K562 (cell line): ENCODE measurements at regions not wholly inside any gene's neighbourhood (a gene's known extent, or its start where the extent isn't known, plus 50 kb on each side); places are given as distances from the start of the nearest gene placed in this dataset.

Experiments used
- ATAC-seq: fragments of 200-7000 bp; cut with Tn5 transposase; 3 replicates; pipeline ENCODE4 v1.9.1; 2020; ENCODE audit warnings: moderate library complexity
- BruUV-seq: library from RNA; stranded (reverse); fragments of 400-500 nt; replicated peaks from 2 replicates; lab custom pipeline; 2021; lab: Mats Ljungman, UMichigan
- CTCF ChIA-PET: fragments of 300-600 bp; formaldehyde crosslinking; extraction: SDS; loops from one replicate; lab custom pipeline; 2021; ENCODE audit warnings: low intra/inter-chr PET ratio; lab: Yijun Ruan, JAX
- POLR2A ChIA-PET: fragments of 300-600, 350-650 bp; sonication (Branson Sonifier 250); formaldehyde crosslinking; extraction: SDS; loops from one replicate; lab custom pipeline; 2021; ENCODE audit warnings: antibody characterized with exemption, inconsistent platforms; lab: Yijun Ruan, JAX
- DNase-seq, 4 experiments: peaks; one replicate each; pipeline versions ENCODE4 v3.0.0 to v3.0.0-alpha.2; 2011 to 2018; ENCODE audit warnings: low spot score in 3 of 4, mixed read lengths in 3 of 4; ENCODE audit errors: extremely low read depth in 1 of 4
- FAIRE-seq: peaks from 2 replicates; lab custom pipeline; 2011; peaks lifted over from hg19 to GRCh38; lab: Jason Lieb, UNC
- H2AFZ ChIP-seq: 2 replicates; pipeline ENCODE4 v1.6.0; 2011; ENCODE audit warnings: low read depth, low read length, control low read depth, inconsistent platforms
- H3K27ac ChIP-seq: fragments of 200-600 bp; 3 replicates; pipeline ENCODE4 v1.8.0; 2011; ENCODE audit warnings: low read depth, mild to moderate bottlenecking, control low read depth, inconsistent platforms, low read length, moderate library complexity, mixed read lengths; ENCODE audit errors: extremely low read depth
- H3K27me3 ChIP-seq, 2 experiments: fragments of 300-600 bp in 1 of 2; 2 replicates in 1 of 2; 3 replicates in 1 of 2; pipeline versions ENCODE4 v1.6.0 to v1.8.0; 2011; ENCODE audit warnings: inconsistent platforms in 2 of 2, low read length in 2 of 2, mild to moderate bottlenecking in 1 of 2, mixed read lengths in 1 of 2, moderate library complexity in 1 of 2; ENCODE audit not compliant: control insufficient read depth in 2 of 2, insufficient read depth in 2 of 2
- H3K36me3 ChIP-seq: fragments of 300-600 bp; 3 replicates; pipeline ENCODE4 v1.8.0; 2011; ENCODE audit warnings: mild to moderate bottlenecking, low read length, inconsistent platforms; ENCODE audit not compliant: control insufficient read depth, insufficient read depth
- H3K4me1 ChIP-seq, 2 experiments: fragments of 200-600 bp in 1 of 2; replicated peaks in 1 of 2; 2 replicates in 1 of 2; 3 replicates in 1 of 2; pipeline versions ENCODE4 v1.5.1 to v1.8.0; 2011; ENCODE audit warnings: inconsistent platforms in 2 of 2, low read length in 2 of 2, mild to moderate bottlenecking in 1 of 2, mixed read lengths in 1 of 2, moderate library complexity in 1 of 2; ENCODE audit not compliant: control insufficient read depth in 2 of 2, insufficient read depth in 2 of 2
- H3K4me2 ChIP-seq: 2 replicates; pipeline ENCODE4 v1.6.1; 2011; ENCODE audit warnings: low read length, control low read depth, inconsistent platforms, mixed read lengths; ENCODE audit not compliant: insufficient read depth
- H3K4me3 ChIP-seq: fragments of 200-600 bp; sonication (generic), shearing (Covaris generic); 2 replicates; pipeline ENCODE4 v1.5.1; 2016; ENCODE audit warnings: control low read depth, inconsistent platforms
- H3K79me2 ChIP-seq: fragments of 200-600 bp; 3 replicates; pipeline ENCODE4 v1.8.0; 2011; ENCODE audit warnings: low read length, inconsistent platforms; ENCODE audit not compliant: control insufficient read depth, insufficient read depth
- H3K9ac ChIP-seq, 2 experiments: 2 replicates each; pipeline versions ENCODE4 v1.6.0 to v1.6.1; 2011; ENCODE audit warnings: low read depth in 2 of 2, low read length in 2 of 2, control low read depth in 1 of 2, inconsistent platforms in 1 of 2, mild to moderate bottlenecking in 1 of 2, mixed read lengths in 1 of 2; ENCODE audit not compliant: insufficient read depth in 1 of 2
- H3K9me1 ChIP-seq: one replicate; pipeline ENCODE4 v1.6.0; 2011; ENCODE audit warnings: inconsistent platforms, mild to moderate bottlenecking, low read length, moderate library complexity; ENCODE audit not compliant: control insufficient read depth, insufficient read depth
- H3K9me3 ChIP-seq: replicated peaks from 2 replicates; pipeline ENCODE4 v1.5.1; 2011; ENCODE audit warnings: low read depth, low read length, inconsistent platforms; ENCODE audit not compliant: control insufficient read depth, insufficient read depth
- H4K20me1 ChIP-seq: replicated peaks from 2 replicates; pipeline ENCODE4 v1.6.1; 2011; ENCODE audit warnings: low read length, inconsistent platforms, mixed read lengths; ENCODE audit not compliant: control insufficient read depth, insufficient read depth
- CCNT2 ChIP-seq: IDR thresholded peaks from 2 replicates; pipeline ENCODE4 v1.6.1; 2011; ENCODE audit warnings: borderline replicate concordance, low read depth, mild to moderate bottlenecking, moderate library complexity, mixed read lengths, low read length; ENCODE audit not compliant: insufficient read length; ENCODE audit errors: extremely low read depth
- HNRNPH1 ChIP-seq: fragments of 200-400 bp; formaldehyde crosslinking; optimal IDR thresholded peaks from 2 replicates; pipeline ENCODE3; 2017; ENCODE audit warnings: low read depth, mild to moderate bottlenecking, low read length, moderate library complexity
- KLF13 ChIP-seq: fragments of 450-650 bp; IDR thresholded peaks from 2 replicates; pipeline ENCODE4 v1.6.1; 2016; ENCODE audit warnings: missing genetic modification characterization, low read depth, mild to moderate bottlenecking, missing compliant biosample characterization, moderate library complexity, borderline replicate concordance
- MYBL2 ChIP-seq, 2 experiments: fragments of 450-650 bp in 1 of 2; sonication (generic) in 1 of 2; formaldehyde crosslinking in 1 of 2; IDR thresholded peaks; 2 replicates each; pipeline versions ENCODE4 v1.6.1 to v1.8.1; 2017 to 2022; ENCODE audit warnings: borderline replicate concordance in 1 of 2, inconsistent platforms in 1 of 2, low read depth in 1 of 2, mild to moderate bottlenecking in 1 of 2, missing genetic modification reagents in 1 of 2, moderate library complexity in 1 of 2
- ZBTB8A ChIP-seq: fragments of 450-650 bp; IDR thresholded peaks from 2 replicates; pipeline ENCODE4 v1.6.1; 2018; ENCODE audit warnings: mild to moderate bottlenecking, moderate library complexity; ENCODE audit not compliant: partially characterized antibody
- ZNF174 ChIP-seq: fragments of 250-450 bp; sonication (Bioruptor Pico); IDR thresholded peaks from 2 replicates; pipeline ENCODE4 v1.4.0; 2020; ENCODE audit warnings: mild to moderate bottlenecking
- ZNF445 ChIP-seq: fragments of 250-450 bp; sonication (Bioruptor Pico); IDR thresholded peaks from 2 replicates; pipeline ENCODE4 v1.4.0; 2020; ENCODE audit warnings: low read depth, mild to moderate bottlenecking, moderate library complexity
- WGBS: fragments of 100-300 bp; shearing (Covaris generic); methylation state at CpG from one replicate; pipeline ENCODE4 v1.1.6; 2016; ENCODE audit warnings: low coverage, mixed read lengths; ENCODE audit not compliant: insufficient coverage; ENCODE audit errors: missing lambda C conversion rate; 5-methylcytosine and 5-hydroxymethylcytosine counted together
- in situ Hi-C: fragments of 300-500 bp; cut with MboI; formaldehyde crosslinking; loops from 4 replicates; pipeline ENCODE4 v1.15.0; 2018; ENCODE audit warnings: inconsistent platforms, mixed read lengths
- intact Hi-C: fragments of 100-400 bp; cut with micrococcal nuclease; formaldehyde crosslinking; loops from 2 replicates; pipeline ENCODE4 v1.14.2; 2022

- TF ChIP-seq MYBL2 (IDR thresholded peaks at IDR 0.05; ENCODE audit: low read depth) (no peak), MYBL2 (CRISPR knock-in tag; IDR thresholded peaks at IDR 0.05; ENCODE audit: borderline replicate concordance) (no peak), KLF13 (tag) (no peak), CCNT2 (no peak), ZNF174 (CRISPR knock-in tag) (no peak)
These were observed 646.5 kb upstream of the GRAMD2B start (continued) for GRCh38 chr5:125776656-125777139.

GRCh38 chr5:125778791-125779190 is 644.4 kb upstream of the GRAMD2B start:
- Histone ChIP-seq H3K4me2 (no peak overlapping the region), H4K20me1 (no peaks in the 10 kb centered on the region), H3K36me3 (no peaks in the 10 kb centered on the region), H3K79me2 (no peaks in the 10 kb centered on the region), H3K9me1 (no peaks in the 10 kb centered on the region), H3K4me3 (no peak overlapping the region), H3K9me3 (0 out of 2 replicates have a peak, but pooled peaks cover 2% of the 10 kb centered on the region), H2AFZ (no peak overlapping the region), H3K9ac (no peak overlapping the region), H3K27ac (no peak overlapping the region), H3K4me1 (no peaks in the 10 kb centered on the region), H3K27me3 (no peaks in the 10 kb centered on the region)
- CTCF ChIA-PET, result no interaction called here
- intact Hi-C loops, result no loop called here
- ATAC-seq (no peak), FAIRE-seq (no peak), DNase-seq (no peak)
- POLR2A ChIA-PET, result no interaction called here
- TF ChIP-seq HNRNPH1, result no peak
- no peak for TF ChIP-seq ZBTB8A
- TF ChIP-seq ZNF445, result no peak
- in situ Hi-C loops, result no loop called here
- no TSS peak for BruUV-seq
- WGBS, result 2% methylated on average over 4 of the region's 4 CpGs
